Neural progenitor cell (in vitro differentiated cells): ENCODE measurements at regions not wholly inside any gene's neighbourhood (a gene's known extent, or its start where the extent isn't known, plus 50 kb on each side); places are given as distances from the start of the nearest gene placed in this dataset.

Experiments used
- EZH2 ChIP-seq: fragments of 200-600 bp; sonication (generic); IDR thresholded peaks from 2 replicates; pipeline ENCODE4 v1.6.1; 2017; ENCODE audit warnings: antibody characterized with exemption, mild to moderate bottlenecking, moderate library complexity
- EZH2phosphoT487 ChIP-seq: fragments of 200-600 bp; sonication (generic); IDR thresholded peaks from 2 replicates; pipeline ENCODE4 v1.6.1; 2017; ENCODE audit warnings: antibody characterized with exemption
- TF ChIP-seq, protein P1 (sequence below): fragments of 200-600 bp; sonication (generic); IDR thresholded peaks from 2 replicates; pipeline ENCODE4 v1.5.1; 2017; ENCODE audit warnings: antibody characterized with exemption, mild to moderate bottlenecking

- TF ChIP-seq EZH2phosphoT487: no peak
- TF ChIP-seq, protein P1, sequence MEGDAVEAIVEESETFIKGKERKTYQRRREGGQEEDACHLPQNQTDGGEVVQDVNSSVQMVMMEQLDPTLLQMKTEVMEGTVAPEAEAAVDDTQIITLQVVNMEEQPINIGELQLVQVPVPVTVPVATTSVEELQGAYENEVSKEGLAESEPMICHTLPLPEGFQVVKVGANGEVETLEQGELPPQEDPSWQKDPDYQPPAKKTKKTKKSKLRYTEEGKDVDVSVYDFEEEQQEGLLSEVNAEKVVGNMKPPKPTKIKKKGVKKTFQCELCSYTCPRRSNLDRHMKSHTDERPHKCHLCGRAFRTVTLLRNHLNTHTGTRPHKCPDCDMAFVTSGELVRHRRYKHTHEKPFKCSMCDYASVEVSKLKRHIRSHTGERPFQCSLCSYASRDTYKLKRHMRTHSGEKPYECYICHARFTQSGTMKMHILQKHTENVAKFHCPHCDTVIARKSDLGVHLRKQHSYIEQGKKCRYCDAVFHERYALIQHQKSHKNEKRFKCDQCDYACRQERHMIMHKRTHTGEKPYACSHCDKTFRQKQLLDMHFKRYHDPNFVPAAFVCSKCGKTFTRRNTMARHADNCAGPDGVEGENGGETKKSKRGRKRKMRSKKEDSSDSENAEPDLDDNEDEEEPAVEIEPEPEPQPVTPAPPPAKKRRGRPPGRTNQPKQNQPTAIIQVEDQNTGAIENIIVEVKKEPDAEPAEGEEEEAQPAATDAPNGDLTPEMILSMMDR: no peak
- TF ChIP-seq EZH2: no peak
Observed at GRCh38 chr11:16512899-16513241, 156.5 kb upstream of the SOX6 start.
